ENCODE measurements at regions not wholly inside any gene's neighbourhood (a gene's known extent, or its start where the extent isn't known, plus 50 kb on each side); places are given as distances from the start of the nearest gene placed in this dataset.
"Not testable (repeated sequence)": the region's sequence is repeated elsewhere in the genome, so short reads cannot be mapped to it uniquely, and the experiment has no call there.

- no peak overlapping the region for H3K27ac Mint-ChIP-seq
- CTCF ChIA-PET: no interaction called here
- DNase-seq: no peak
- no peak overlapping the region for H3K4me3 Mint-ChIP-seq
- H3K36me3 Mint-ChIP-seq (ENCODE audit: low read depth): no peaks in the 10 kb centered on the region
- no peaks in the 10 kb centered on the region for H3K27me3 Mint-ChIP-seq (ENCODE audit: low read depth)
- intact Hi-C loops (cut with micrococcal nuclease): no loop called here
- H3K4me1 Mint-ChIP-seq (ENCODE audit: low read depth): no peaks in the 10 kb centered on the region
- H3K9me3 Mint-ChIP-seq: peaks cover 2% of the 10 kb centered on the region
Observed at GRCh38 chr9:102941868-102942267, 53.3 kb upstream of the CYLC2 start.

- H3K4me1 Mint-ChIP-seq (ENCODE audit: low read depth): no peaks in the 10 kb centered on the region
- H3K27me3 Mint-ChIP-seq (ENCODE audit: low read depth): no peaks in the 10 kb centered on the region
- H3K36me3 Mint-ChIP-seq (ENCODE audit: low read depth): no peaks in the 10 kb centered on the region
- intact Hi-C loops (cut with micrococcal nuclease): no loop called here
- H3K4me3 Mint-ChIP-seq: no peak overlapping the region
- no peaks in the 10 kb centered on the region for H3K9me3 Mint-ChIP-seq
- no peak overlapping the region for H3K27ac Mint-ChIP-seq
- CTCF ChIA-PET: no interaction called here
- DNase-seq: no peak
Observed at GRCh38 chr9:102922526-102922925, 72.6 kb upstream of the CYLC2 start.

- Mint-ChIP-seq H3K4me3 (no peak overlapping the region), H3K27me3 (ENCODE audit: low read depth) (no peaks in the 10 kb centered on the region), H3K9me3 (peaks cover 4% of the 10 kb centered on the region), H3K36me3 (ENCODE audit: low read depth) (no peaks in the 10 kb centered on the region), H3K27ac (no peak overlapping the region), H3K4me1 (ENCODE audit: low read depth) (no peaks in the 10 kb centered on the region)
- intact Hi-C loops (cut with micrococcal nuclease): no loop called here
- DNase-seq: no peak
- CTCF ChIA-PET: no interaction called here
Observed at GRCh38 chr9:102911185-102911584, 83.9 kb upstream of the CYLC2 start.

- H3K9me3 Mint-ChIP-seq: peaks cover 24% of the 10 kb centered on the region
- H3K4me3 Mint-ChIP-seq; DNase-seq; H3K36me3 Mint-ChIP-seq (ENCODE audit: low read depth); intact Hi-C loops (cut with micrococcal nuclease); CTCF ChIA-PET; H3K4me1 Mint-ChIP-seq (ENCODE audit: low read depth); H3K27me3 Mint-ChIP-seq (ENCODE audit: low read depth); H3K27ac Mint-ChIP-seq: not testable (repeated sequence)
Observed at GRCh38 chr9:102905795-102906194, 89.3 kb upstream of the CYLC2 start.

GRCh38 chr9:102892025-102892424 lies 103.1 kb upstream of the CYLC2 start:
- Mint-ChIP-seq H3K4me1 (ENCODE audit: low read depth) (no peaks in the 10 kb centered on the region), H3K36me3 (ENCODE audit: low read depth) (no peaks in the 10 kb centered on the region), H3K4me3 (no peak overlapping the region), H3K27me3 (ENCODE audit: low read depth) (no peaks in the 10 kb centered on the region), H3K27ac (no peak overlapping the region), H3K9me3 (no peaks in the 10 kb centered on the region)
- intact Hi-C loops (cut with micrococcal nuclease): no loop called here
- DNase-seq: no peak
- CTCF ChIA-PET: no interaction called here

DNA sequence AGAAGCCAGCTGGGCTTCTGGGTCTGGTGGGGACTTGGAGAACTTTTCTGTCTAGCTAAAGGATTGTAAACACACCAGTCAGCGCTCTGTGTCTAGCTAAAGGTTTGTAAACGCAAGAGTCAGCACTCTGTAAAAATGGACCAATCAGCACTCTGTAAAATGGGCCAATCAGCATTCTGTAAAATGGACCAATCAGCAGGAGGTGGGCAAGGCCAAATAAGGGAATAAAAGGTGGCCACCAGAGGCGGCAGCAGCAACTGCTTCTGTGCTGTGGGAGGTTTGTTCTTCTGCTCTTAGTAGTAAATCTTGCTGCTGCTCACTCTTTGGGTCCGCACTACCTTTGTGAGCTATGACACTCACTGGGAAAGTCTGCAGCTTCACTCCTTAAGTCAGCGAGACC lies 106.4 kb upstream of the CYLC2 start:
- H3K27ac Mint-ChIP-seq; H3K4me1 Mint-ChIP-seq (ENCODE audit: low read depth); DNase-seq; H3K36me3 Mint-ChIP-seq (ENCODE audit: low read depth); CTCF ChIA-PET; H3K4me3 Mint-ChIP-seq; intact Hi-C loops (cut with micrococcal nuclease); H3K27me3 Mint-ChIP-seq (ENCODE audit: low read depth); H3K9me3 Mint-ChIP-seq: not testable (repeated sequence)

DNA sequence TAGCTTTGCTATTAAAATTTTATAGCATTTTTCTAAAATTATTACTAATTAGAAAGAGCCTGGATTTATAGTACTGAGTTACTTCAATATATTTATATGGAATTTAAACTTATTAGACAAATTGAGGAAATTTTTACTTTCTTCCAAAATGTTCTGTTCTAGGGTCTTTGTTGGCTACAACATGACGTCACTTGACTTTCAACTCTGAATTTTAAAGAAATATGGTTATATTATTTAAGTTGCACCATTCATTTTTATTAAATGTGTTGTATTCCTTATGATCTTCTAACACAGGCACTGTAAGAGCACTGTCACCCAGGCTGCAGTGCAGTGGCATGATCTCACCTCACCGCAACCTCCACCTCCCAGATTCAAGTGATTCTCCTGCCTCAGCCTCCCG lies 119.4 kb upstream of the CYLC2 start:
- peaks cover 12% of the 10 kb centered on the region for H3K9me3 Mint-ChIP-seq
- H3K27me3 Mint-ChIP-seq (ENCODE audit: low read depth): no peaks in the 10 kb centered on the region
- no peaks in the 10 kb centered on the region for H3K36me3 Mint-ChIP-seq (ENCODE audit: low read depth)
- intact Hi-C loops (cut with micrococcal nuclease): no loop called here
- DNase-seq: no peak
- no peak overlapping the region for H3K27ac Mint-ChIP-seq
- CTCF ChIA-PET: no interaction called here
- H3K4me3 Mint-ChIP-seq: no peak overlapping the region
- H3K4me1 Mint-ChIP-seq (ENCODE audit: low read depth): no peaks in the 10 kb centered on the region

GRCh38 chr9:102867488-102867887 lies 127.6 kb upstream of the CYLC2 start:
- Mint-ChIP-seq H3K27ac (no peak overlapping the region), H3K4me3 (no peak overlapping the region), H3K4me1 (ENCODE audit: low read depth) (no peaks in the 10 kb centered on the region), H3K36me3 (ENCODE audit: low read depth) (no peaks in the 10 kb centered on the region), H3K27me3 (ENCODE audit: low read depth) (no peaks in the 10 kb centered on the region), H3K9me3 (peaks cover 2% of the 10 kb centered on the region)
- intact Hi-C loops (cut with micrococcal nuclease): no loop called here
- CTCF ChIA-PET: no interaction called here
- DNase-seq: no peak

DNA sequence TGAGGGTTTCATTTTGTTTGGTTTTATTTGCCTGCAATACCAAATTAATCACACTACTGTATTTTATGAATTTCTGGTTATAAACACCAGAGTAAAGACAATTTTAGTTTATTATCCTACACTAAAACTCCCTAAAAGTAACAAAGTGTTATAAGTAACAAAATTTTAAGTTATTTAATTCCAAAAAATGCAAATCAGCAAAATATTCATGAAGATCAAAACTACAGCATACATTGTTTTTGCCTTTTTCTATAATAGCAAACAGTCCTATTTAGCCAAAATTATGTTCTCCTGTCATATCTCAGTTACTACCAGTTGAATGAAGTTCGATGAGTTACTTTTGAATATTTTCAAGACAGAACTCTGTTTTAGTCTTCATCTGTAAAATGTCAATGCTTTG lies 132.7 kb upstream of the CYLC2 start:
- H3K36me3 Mint-ChIP-seq (ENCODE audit: low read depth): no peaks in the 10 kb centered on the region
- peaks cover 2% of the 10 kb centered on the region for H3K9me3 Mint-ChIP-seq
- H3K27me3 Mint-ChIP-seq (ENCODE audit: low read depth): no peaks in the 10 kb centered on the region
- intact Hi-C loops (cut with micrococcal nuclease): no loop called here
- no peak overlapping the region for H3K4me3 Mint-ChIP-seq
- CTCF ChIA-PET: no interaction called here
- H3K4me1 Mint-ChIP-seq (ENCODE audit: low read depth): no peaks in the 10 kb centered on the region
- no peak for DNase-seq
- H3K27ac Mint-ChIP-seq: no peak overlapping the region

- CTCF ChIA-PET: no interaction called here
- Mint-ChIP-seq H3K4me3 (no peak overlapping the region), H3K27ac (no peak overlapping the region), H3K36me3 (ENCODE audit: low read depth) (no peaks in the 10 kb centered on the region), H3K27me3 (ENCODE audit: low read depth) (no peaks in the 10 kb centered on the region), H3K4me1 (ENCODE audit: low read depth) (no peaks in the 10 kb centered on the region), H3K9me3 (peaks cover 11% of the 10 kb centered on the region)
- intact Hi-C loops (cut with micrococcal nuclease): no loop called here
- no peak for DNase-seq
Observed at GRCh38 chr9:102855641-102856040, 139.5 kb upstream of the CYLC2 start.

- CTCF ChIA-PET: no interaction called here
- intact Hi-C loops (cut with micrococcal nuclease): no loop called here
- Mint-ChIP-seq H3K27ac (no peak overlapping the region), H3K4me3 (no peak overlapping the region), H3K36me3 (ENCODE audit: low read depth) (no peaks in the 10 kb centered on the region), H3K9me3 (peaks cover 10% of the 10 kb centered on the region), H3K27me3 (ENCODE audit: low read depth) (no peaks in the 10 kb centered on the region), H3K4me1 (ENCODE audit: low read depth) (no peaks in the 10 kb centered on the region)
- no peak for DNase-seq
Observed at GRCh38 chr9:102845827-102846371, 149.2 kb upstream of the CYLC2 start.

- no peak overlapping the region for H3K27ac Mint-ChIP-seq
- intact Hi-C loops (cut with micrococcal nuclease): no loop called here
- DNase-seq: no peak
- no peak overlapping the region for H3K4me3 Mint-ChIP-seq
- H3K9me3 Mint-ChIP-seq: peaks cover 6% of the 10 kb centered on the region
- CTCF ChIA-PET: interaction anchor here (0.6 kb wide), 1 partner anchor 1289 kb away, joined by 6 read pairs; no protein-coding TSS in a partner anchor
- no peaks in the 10 kb centered on the region for H3K27me3 Mint-ChIP-seq (ENCODE audit: low read depth)
- H3K4me1 Mint-ChIP-seq (ENCODE audit: low read depth): no peaks in the 10 kb centered on the region
- H3K36me3 Mint-ChIP-seq (ENCODE audit: low read depth): no peaks in the 10 kb centered on the region
Observed at GRCh38 chr9:102844716-102845115, 150.4 kb upstream of the CYLC2 start.

DNA sequence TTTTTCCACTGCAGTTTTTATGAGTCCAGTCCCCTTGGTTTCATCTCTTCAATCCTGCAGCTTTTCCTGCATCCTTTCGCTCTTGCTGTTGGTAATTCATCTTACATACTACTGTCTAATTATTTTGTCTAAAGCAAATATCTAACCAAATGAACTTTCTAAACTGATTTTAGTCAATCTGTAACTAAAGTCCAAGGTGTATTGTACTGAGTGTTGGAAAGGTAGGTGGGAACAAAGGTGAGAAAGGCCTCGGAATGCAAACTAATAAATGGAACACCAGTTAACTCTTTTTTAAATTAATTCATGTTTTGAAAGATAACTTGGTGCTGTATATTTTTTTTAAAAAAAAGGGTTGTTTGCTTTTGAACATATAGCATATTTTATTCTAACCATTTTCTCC lies 152.7 kb upstream of the CYLC2 start:
- H3K36me3 Mint-ChIP-seq (ENCODE audit: low read depth): no peaks in the 10 kb centered on the region
- H3K9me3 Mint-ChIP-seq: peaks cover 4% of the 10 kb centered on the region
- intact Hi-C loops (cut with micrococcal nuclease): no loop called here
- no peaks in the 10 kb centered on the region for H3K4me1 Mint-ChIP-seq (ENCODE audit: low read depth)
- no peak for DNase-seq
- H3K27ac Mint-ChIP-seq: no peak overlapping the region
- H3K27me3 Mint-ChIP-seq (ENCODE audit: low read depth): no peaks in the 10 kb centered on the region
- no peak overlapping the region for H3K4me3 Mint-ChIP-seq
- CTCF ChIA-PET: no interaction called here

DNA sequence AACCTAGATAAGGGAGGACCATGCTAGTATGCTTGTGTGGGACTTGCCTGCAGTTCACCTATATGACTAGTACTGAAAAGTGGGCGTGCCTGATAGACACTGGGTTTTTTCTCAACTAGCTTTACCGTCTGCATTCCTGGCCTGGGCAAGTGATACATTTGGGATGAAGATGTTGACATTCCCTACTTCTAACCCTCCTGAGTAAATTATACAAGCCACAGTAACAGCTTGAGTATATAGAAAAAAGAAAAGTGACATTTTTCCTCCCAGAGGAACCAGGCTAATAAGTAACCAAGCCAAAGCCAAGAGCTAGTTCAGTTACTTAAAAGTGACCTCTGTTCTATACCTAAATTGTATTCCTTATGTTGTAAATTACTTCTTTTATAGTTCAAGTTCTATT lies 153.8 kb upstream of the CYLC2 start:
- Mint-ChIP-seq H3K27me3 (ENCODE audit: low read depth) (no peaks in the 10 kb centered on the region), H3K27ac (no peak overlapping the region), H3K9me3 (peaks cover 2% of the 10 kb centered on the region), H3K4me3 (no peak overlapping the region), H3K4me1 (ENCODE audit: low read depth) (no peaks in the 10 kb centered on the region), H3K36me3 (ENCODE audit: low read depth) (no peaks in the 10 kb centered on the region)
- no peak for DNase-seq
- CTCF ChIA-PET: no interaction called here
- intact Hi-C loops (cut with micrococcal nuclease): no loop called here

Measured in activated naive CD4-positive, alpha-beta T cell treated with anti-CD3 and anti-CD28 coated beads for 36 hours (primary cell).